ENCODE measurements at regions not wholly inside any gene's neighbourhood (a gene's known extent, or its start where the extent isn't known, plus 50 kb on each side); places are given as distances from the start of the nearest gene placed in this dataset.

DNA sequence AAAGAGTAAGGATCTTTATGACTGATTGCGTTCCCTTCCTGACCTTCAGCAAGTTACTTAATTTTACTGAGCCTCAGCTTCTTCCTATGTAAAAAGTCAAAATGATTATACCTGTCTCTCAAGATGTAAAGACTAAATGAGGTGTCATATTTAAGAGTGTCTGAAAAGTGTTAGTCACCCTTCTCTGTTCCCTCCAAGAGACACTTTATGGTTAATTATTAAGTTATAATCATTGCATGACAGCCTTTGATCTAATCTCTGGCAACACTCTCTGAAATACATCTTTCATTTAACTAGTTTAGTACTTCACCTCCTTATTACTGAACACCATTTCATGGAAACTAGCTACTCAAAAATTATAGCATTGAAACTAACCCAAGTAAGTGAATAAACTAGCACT, 54.8 kb downstream of the BMAL2 start:
- TF ChIP-seq, protein P1, sequence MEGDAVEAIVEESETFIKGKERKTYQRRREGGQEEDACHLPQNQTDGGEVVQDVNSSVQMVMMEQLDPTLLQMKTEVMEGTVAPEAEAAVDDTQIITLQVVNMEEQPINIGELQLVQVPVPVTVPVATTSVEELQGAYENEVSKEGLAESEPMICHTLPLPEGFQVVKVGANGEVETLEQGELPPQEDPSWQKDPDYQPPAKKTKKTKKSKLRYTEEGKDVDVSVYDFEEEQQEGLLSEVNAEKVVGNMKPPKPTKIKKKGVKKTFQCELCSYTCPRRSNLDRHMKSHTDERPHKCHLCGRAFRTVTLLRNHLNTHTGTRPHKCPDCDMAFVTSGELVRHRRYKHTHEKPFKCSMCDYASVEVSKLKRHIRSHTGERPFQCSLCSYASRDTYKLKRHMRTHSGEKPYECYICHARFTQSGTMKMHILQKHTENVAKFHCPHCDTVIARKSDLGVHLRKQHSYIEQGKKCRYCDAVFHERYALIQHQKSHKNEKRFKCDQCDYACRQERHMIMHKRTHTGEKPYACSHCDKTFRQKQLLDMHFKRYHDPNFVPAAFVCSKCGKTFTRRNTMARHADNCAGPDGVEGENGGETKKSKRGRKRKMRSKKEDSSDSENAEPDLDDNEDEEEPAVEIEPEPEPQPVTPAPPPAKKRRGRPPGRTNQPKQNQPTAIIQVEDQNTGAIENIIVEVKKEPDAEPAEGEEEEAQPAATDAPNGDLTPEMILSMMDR (IDR thresholded peaks at IDR 0.05; ENCODE audit: low read depth, low read length): no peak
- TF ChIP-seq EZH2phosphoT487 (IDR thresholded peaks at IDR 0.05; ENCODE audit: low read depth): no peak

Data from OCI-LY3 (cell line).